HL-60 (cell line): ENCODE measurements at regions not wholly inside any gene's neighbourhood (a gene's known extent, or its start where the extent isn't known, plus 50 kb on each side); places are given as distances from the start of the nearest gene placed in this dataset.

ENCODE experiments used
- DNase-seq, 2 experiments: peaks; one replicate each; pipeline ENCODE4 v3.0.0-alpha.2; 2010 to 2020; ENCODE audit warnings: low read depth in 1 of 2, low spot score in 1 of 2
- H3K27ac ChIP-seq: fragments of 250-450 bp; sonication (Bioruptor Pico); replicated peaks from 2 replicates; pipeline ENCODE4 v1.5.1; 2020; ENCODE audit warnings: mild to moderate bottlenecking, moderate library complexity
- H3K27me3 ChIP-seq: fragments of 250-450 bp; sonication (Bioruptor Pico); 2 replicates; pipeline ENCODE4 v1.5.1; 2021; ENCODE audit warnings: mild to moderate bottlenecking, moderate library complexity; ENCODE audit not compliant: insufficient read depth, poor library complexity, severe bottlenecking
- H3K4me3 ChIP-seq: replicated peaks from 2 replicates; pipeline ENCODE4 v1.5.1; 2011; ENCODE audit warnings: mild to moderate bottlenecking, control low read depth, low read length; ENCODE audit not compliant: insufficient read depth
- CTCF ChIP-seq: IDR thresholded peaks from one replicate; pipeline ENCODE4 v1.5.1; 2011; ENCODE audit warnings: low read length, control low read depth, inconsistent platforms; ENCODE audit not compliant: insufficient read depth
- GABPA ChIP-seq: IDR thresholded peaks from 2 replicates; pipeline ENCODE4 v1.6.1; 2012; ENCODE audit warnings: low read depth
- POLR2AphosphoS5 ChIP-seq: IDR thresholded peaks from 2 replicates; pipeline ENCODE4 v1.6.1; 2012; ENCODE audit warnings: low read depth
- REST ChIP-seq: IDR thresholded peaks from 2 replicates; pipeline ENCODE4 v1.6.1; 2012; ENCODE audit warnings: low read depth; ENCODE audit not compliant: insufficient replicate concordance
- SPI1 ChIP-seq: IDR thresholded peaks from 2 replicates; pipeline ENCODE4 v1.6.1; 2012; ENCODE audit warnings: low read depth, mild to moderate bottlenecking, borderline replicate concordance

- no peak overlapping the region for H3K27ac ChIP-seq
- no peak for DNase-seq
- TF ChIP-seq SPI1 (no peak), REST (no peak), POLR2AphosphoS5 (no peak), CTCF (no peak), GABPA (no peak)
- no peaks in the 10 kb centered on the region for H3K27me3 ChIP-seq
- no peak overlapping the region for H3K4me3 ChIP-seq
These were observed 182.5 kb upstream of the RAD23B start for GRCh38 chr9:107100591-107100990.

GRCh38 chr9:107102011-107102410 lies 181.1 kb upstream of the RAD23B start:
- Histone ChIP-seq H3K27me3 (no peaks in the 10 kb centered on the region), H3K27ac (no peak overlapping the region), H3K4me3 (no peak overlapping the region)
- no peak for DNase-seq
- no peak for TF ChIP-seq POLR2AphosphoS5
- TF ChIP-seq SPI1: no peak
- no peak for TF ChIP-seq REST
- TF ChIP-seq GABPA: no peak
- no peak for TF ChIP-seq CTCF

GRCh38 chr9:107103621-107104020 lies 179.5 kb upstream of the RAD23B start:
- Histone ChIP-seq H3K27ac (no peak overlapping the region), H3K4me3 (no peak overlapping the region), H3K27me3 (no peaks in the 10 kb centered on the region)
- DNase-seq: no peak
- no peak for TF ChIP-seq GABPA
- no peak for TF ChIP-seq REST
- no peak for TF ChIP-seq SPI1
- no peak for TF ChIP-seq POLR2AphosphoS5
- no peak for TF ChIP-seq CTCF
